Prostate gland (tissue), 2 donors: ENCODE measurements at regions not wholly inside any gene's neighbourhood (a gene's known extent, or its start where the extent isn't known, plus 50 kb on each side); places are given as distances from the start of the nearest gene placed in this dataset.

Experiments
- DNase-seq: peaks from one replicate; pipeline ENCODE4 v3.0.0-alpha.2; 2019; ENCODE audit warnings: low spot score
- H3K27ac ChIP-seq, 2 donors: fragments of 200-600 bp; sonication (generic); 2 replicates each; pipeline ENCODE4 v1.5.1; 2017 to 2019
- H3K27me3 ChIP-seq: fragments of 200-600 bp; sonication (generic); replicated peaks from 2 replicates; pipeline ENCODE4 v1.5.1; 2019; ENCODE audit not compliant: insufficient read depth
- H3K36me3 ChIP-seq, 2 donors: fragments of 200-600 bp; sonication (generic); 1 replicate in 1 of 2; 2 replicates in 1 of 2; pipeline versions ENCODE4 v1.5.1 to v1.8.1; 2017 to 2019
- H3K4me1 ChIP-seq: fragments of 200-600 bp; sonication (generic); replicated peaks from 2 replicates; pipeline ENCODE4 v1.5.1; 2019
- H3K4me3 ChIP-seq, 2 donors: fragments of 200-600 bp; sonication (generic); 2 replicates each; pipeline ENCODE4 v1.5.1; 2017 to 2019
- H3K9me3 ChIP-seq: fragments of 200-600 bp; sonication (generic); 2 replicates; pipeline ENCODE4 v1.5.1; 2017
- CTCF ChIP-seq, 4 experiments: fragments of 200-600 bp in 2 of 4; fragments of 450-650 bp in 2 of 4; sonication (generic) in 2 of 4; IDR thresholded peaks; 1 replicate in 3 of 4; 2 replicates in 1 of 4; pipeline ENCODE4 v1.5.1; 2016 to 2019; ENCODE audit warnings: antibody characterized with exemption in 4 of 4, mild to moderate bottlenecking in 2 of 4, moderate library complexity in 2 of 4
- POLR2A ChIP-seq: fragments of 450-650 bp; IDR thresholded peaks from one replicate; pipeline ENCODE4 v1.6.1; 2016; ENCODE audit warnings: antibody characterized with exemption, mild to moderate bottlenecking
- POLR2AphosphoS5 ChIP-seq: sonication (generic); formaldehyde crosslinking; IDR thresholded peaks from one replicate; pipeline ENCODE4 v1.6.1; 2017; ENCODE audit warnings: antibody characterized with exemption
- WGBS: methylation state at CpG from one replicate; pipeline ENCODE4 v1.1.5; 2018; 5-methylcytosine and 5-hydroxymethylcytosine counted together
- intact Hi-C: fragments of 100-400 bp; cut with DNase I; formaldehyde crosslinking; loops from one replicate; pipeline ENCODE4 v1.14.2; 2022

GRCh38 chr14:76664790-76665189 is 96.5 kb upstream of the VASH1 start:
- no peaks in the 10 kb centered on the region for H3K9me3 ChIP-seq
- DNase-seq: no peak
- H3K27ac ChIP-seq: no peak overlapping the region
- H3K27me3 ChIP-seq: no peaks in the 10 kb centered on the region
- WGBS: 81% methylated on average over 4 of the region's 4 CpGs
- no peak overlapping the region for H3K4me3 ChIP-seq
- H3K36me3 ChIP-seq: no peaks in the 10 kb centered on the region
- H3K4me1 ChIP-seq: no peaks in the 10 kb centered on the region
- intact Hi-C loops: no loop called here
- TF ChIP-seq POLR2A (no peak), POLR2AphosphoS5 (no peak), CTCF (IDR thresholded peaks at IDR 0.05) (no peak)

- no peak for DNase-seq
- no peak for TF ChIP-seq POLR2AphosphoS5
- Histone ChIP-seq H3K9me3 (no peaks in the 10 kb centered on the region), H3K4me3 (no peak overlapping the region), H3K36me3 (no peaks in the 10 kb centered on the region), H3K27ac (no peak overlapping the region), H3K27me3 (no peaks in the 10 kb centered on the region), H3K4me1 (no peaks in the 10 kb centered on the region)
- intact Hi-C loops: no loop called here
- whole genome bisulfite sequencing: 36% methylated on average over 5 of the region's 5 CpGs
Observed at GRCh38 chr14:76666746-76667145, 94.5 kb upstream of the VASH1 start.

GRCh38 chr14:76669770-76670169 is 91.5 kb upstream of the VASH1 start:
- DNase-seq: no peak
- Histone ChIP-seq H3K9me3 (no peaks in the 10 kb centered on the region), H3K4me3 (no peak overlapping the region), H3K27me3 (no peaks in the 10 kb centered on the region), H3K36me3 (no peaks in the 10 kb centered on the region), H3K27ac (no peak overlapping the region), H3K4me1 (no peaks in the 10 kb centered on the region)
- intact Hi-C loops: no loop called here
- TF ChIP-seq POLR2A (no peak), POLR2AphosphoS5 (no peak), CTCF (IDR thresholded peaks at IDR 0.05) (no peak)

GRCh38 chr14:76672123-76672522 is 89.1 kb upstream of the VASH1 start:
- no peaks in the 10 kb centered on the region for H3K36me3 ChIP-seq
- TF ChIP-seq CTCF (IDR thresholded peaks at IDR 0.05): no peak
- TF ChIP-seq POLR2A: no peak
- no peak for TF ChIP-seq POLR2AphosphoS5
- intact Hi-C loops: no loop called here
- H3K4me3 ChIP-seq: no peak overlapping the region
- DNase-seq: no peak
- WGBS: 93% methylated on average over 3 of the region's 3 CpGs
- no peaks in the 10 kb centered on the region for H3K27me3 ChIP-seq
- H3K9me3 ChIP-seq: no peaks in the 10 kb centered on the region
- no peak overlapping the region for H3K27ac ChIP-seq
- H3K4me1 ChIP-seq: no peaks in the 10 kb centered on the region

- no peaks in the 10 kb centered on the region for H3K9me3 ChIP-seq
- no peaks in the 10 kb centered on the region for H3K4me1 ChIP-seq
- DNase-seq: no peak
- H3K36me3 ChIP-seq: no peaks in the 10 kb centered on the region
- intact Hi-C loops: no loop called here
- H3K27ac ChIP-seq: no peak overlapping the region
- WGBS: 97% methylated on average over 3 of the region's 3 CpGs
- no peak overlapping the region for H3K4me3 ChIP-seq
- no peaks in the 10 kb centered on the region for H3K27me3 ChIP-seq
- TF ChIP-seq POLR2A (no peak), POLR2AphosphoS5 (no peak), CTCF (IDR thresholded peaks at IDR 0.05) (no peak)
Observed at GRCh38 chr14:76673261-76673660, 88.0 kb upstream of the VASH1 start.
